ACHN (cell line): ENCODE measurements at regions not wholly inside any gene's neighbourhood (a gene's known extent, or its start where the extent isn't known, plus 50 kb on each side); places are given as distances from the start of the nearest gene placed in this dataset.
"Not testable (repeated sequence)": the region's sequence is repeated elsewhere in the genome, so short reads cannot be mapped to it uniquely, and the experiment has no call there.

Experiments
- DNase-seq: peaks from one replicate; pipeline ENCODE4 v3.0.0-alpha.2; 2015
- in situ Hi-C: cut with HindIII; loops from 2 replicates; pipeline ENCODE4 v1.10.0; 2017; ENCODE audit warnings: low sequenced_read_pairs, low pct_ligation_motif_present, low pct_unique_long_range_greater_than_20kb

GRCh38 chr5:56735849-56736641 is 79.3 kb upstream of the MAP3K1 start:
- no peak for DNase-seq
- in situ Hi-C loops = no loop called here

- DNase-seq = no peak
- in situ Hi-C loops = no loop called here
Observed at GRCh38 chr5:56734091-56734694, 81.2 kb upstream of the MAP3K1 start.

- no peak for DNase-seq
- in situ Hi-C loops = no loop called here
Observed at GRCh38 chr5:56733580-56733979, 81.8 kb upstream of the MAP3K1 start.

GRCh38 chr5:56732121-56732520 is 83.2 kb upstream of the MAP3K1 start:
- DNase-seq = no peak
- in situ Hi-C loops = no loop called here

GRCh38 chr5:56731473-56731872 is 83.9 kb upstream of the MAP3K1 start:
- DNase-seq, in situ Hi-C loops: not testable (repeated sequence)

GRCh38 chr5:56729488-56729887 is 85.9 kb upstream of the MAP3K1 start:
- in situ Hi-C loops = no loop called here
- no peak for DNase-seq

- in situ Hi-C loops = no loop called here
Observed at GRCh38 chr5:56725711-56726411, 89.5 kb upstream of the MAP3K1 start.

GRCh38 chr5:56724857-56725256 is 90.5 kb upstream of the MAP3K1 start:
- in situ Hi-C loops, DNase-seq: not testable (repeated sequence)

More at GRCh38 chr5:56725711-56726411, 89.5 kb upstream of the MAP3K1 start:
- DNase-seq = no peak

- in situ Hi-C loops = no loop called here
Observed at GRCh38 chr5:56722317-56722716, 93.0 kb upstream of the MAP3K1 start.

GRCh38 chr5:56717253-56717987 is 97.9 kb upstream of the MAP3K1 start:
- no peak for DNase-seq
- in situ Hi-C loops = no loop called here

More at GRCh38 chr5:56722317-56722716, 93.0 kb upstream of the MAP3K1 start:
- DNase-seq = no peak

GRCh38 chr5:56715986-56716385 is 99.4 kb upstream of the MAP3K1 start:
- in situ Hi-C loops = no loop called here
- DNase-seq = no peak

- in situ Hi-C loops = no loop called here
- no peak for DNase-seq
Observed at GRCh38 chr5:56712895-56713591, 102.3 kb upstream of the MAP3K1 start.

- no peak for DNase-seq
- in situ Hi-C loops = no loop called here
Observed at GRCh38 chr5:56710826-56711590, 104.3 kb upstream of the MAP3K1 start.

GRCh38 chr5:56706504-56706903 is 108.8 kb upstream of the MAP3K1 start:
- in situ Hi-C loops = no loop called here
- DNase-seq = no peak

GRCh38 chr5:56705217-56705616 is 110.1 kb upstream of the MAP3K1 start:
- in situ Hi-C loops = no loop called here
- DNase-seq = no peak

- in situ Hi-C loops = no loop called here
- DNase-seq = no peak
Observed at GRCh38 chr5:56703952-56704351, 111.4 kb upstream of the MAP3K1 start.

- in situ Hi-C loops = no loop called here
- no peak for DNase-seq
Observed at GRCh38 chr5:56700711-56701110, 114.6 kb upstream of the MAP3K1 start.

- in situ Hi-C loops = no loop called here
- DNase-seq = no peak
Observed at GRCh38 chr5:56699538-56699937, 115.8 kb upstream of the MAP3K1 start.
